Osteocyte (in vitro differentiated cells): ENCODE measurements at regions not wholly inside any gene's neighbourhood (a gene's known extent, or its start where the extent isn't known, plus 50 kb on each side); places are given as distances from the start of the nearest gene placed in this dataset.

Experiments
- DNase-seq: peaks from one replicate; pipeline ENCODE4 v3.0.0; 2021; ENCODE audit warnings: mixed read lengths; ENCODE audit not compliant: unreplicated experiment; ENCODE audit errors: extremely low spot score
- H3K27ac Mint-ChIP-seq: one replicate; pipeline ENCODE4 v1.8.0; 2021; ENCODE audit warnings: mild to moderate bottlenecking, mixed read lengths; ENCODE audit not compliant: unreplicated experiment
- H3K27me3 Mint-ChIP-seq: one replicate; pipeline ENCODE4 v1.8.0; 2021; ENCODE audit warnings: mixed read lengths; ENCODE audit not compliant: unreplicated experiment
- H3K36me3 Mint-ChIP-seq: one replicate; pipeline ENCODE4 v1.8.0; 2021; ENCODE audit warnings: mixed read lengths; ENCODE audit not compliant: unreplicated experiment
- H3K4me1 Mint-ChIP-seq: one replicate; pipeline ENCODE4 v1.8.0; 2021; ENCODE audit warnings: mixed read lengths; ENCODE audit not compliant: unreplicated experiment
- H3K4me3 Mint-ChIP-seq: one replicate; pipeline ENCODE4 v1.8.0; 2021; ENCODE audit warnings: mild to moderate bottlenecking, moderate library complexity, mixed read lengths; ENCODE audit not compliant: unreplicated experiment
- H3K9me3 Mint-ChIP-seq: one replicate; pipeline ENCODE4 v1.8.0; 2021; ENCODE audit warnings: mixed read lengths; ENCODE audit not compliant: unreplicated experiment
- CTCF ChIP-seq: fragments of 200-600 bp; sonication (generic); IDR thresholded peaks from 2 replicates; pipeline ENCODE4 v1.5.0; 2021; ENCODE audit warnings: antibody characterized with exemption, mild to moderate bottlenecking, moderate library complexity

- H3K4me3 Mint-ChIP-seq: no peak overlapping the region
Measured at GRCh38 chr4:38232741-38233140, 272.5 kb downstream of the PTTG2 start.

GRCh38 chr4:38233727-38234480 lies 273.7 kb downstream of the PTTG2 start:
- peaks cover 6% of the 10 kb centered on the region for H3K4me1 Mint-ChIP-seq
- H3K27ac Mint-ChIP-seq: no peak overlapping the region
- H3K27me3 Mint-ChIP-seq: no peaks in the 10 kb centered on the region
- H3K4me3 Mint-ChIP-seq: no peak overlapping the region
- DNase-seq: no peak
- H3K36me3 Mint-ChIP-seq: no peaks in the 10 kb centered on the region
- TF ChIP-seq CTCF: no peak
- H3K9me3 Mint-ChIP-seq: no peaks in the 10 kb centered on the region

More at GRCh38 chr4:38232741-38233140, 272.5 kb downstream of the PTTG2 start:
- DNase-seq: no peak
- H3K27ac Mint-ChIP-seq: no peak overlapping the region
- peaks cover 6% of the 10 kb centered on the region for H3K4me1 Mint-ChIP-seq
- no peaks in the 10 kb centered on the region for H3K9me3 Mint-ChIP-seq
- no peaks in the 10 kb centered on the region for H3K27me3 Mint-ChIP-seq
- no peaks in the 10 kb centered on the region for H3K36me3 Mint-ChIP-seq
- TF ChIP-seq CTCF: no peak

GRCh38 chr4:38235354-38235753 lies 275.2 kb downstream of the PTTG2 start:
- TF ChIP-seq CTCF: no peak
- H3K36me3 Mint-ChIP-seq: no peaks in the 10 kb centered on the region
- peaks cover 6% of the 10 kb centered on the region for H3K4me1 Mint-ChIP-seq
- H3K4me3 Mint-ChIP-seq: no peak overlapping the region
- H3K27me3 Mint-ChIP-seq: no peaks in the 10 kb centered on the region
- no peak for DNase-seq
- no peaks in the 10 kb centered on the region for H3K9me3 Mint-ChIP-seq
- no peak overlapping the region for H3K27ac Mint-ChIP-seq

- no peak overlapping the region for H3K27ac Mint-ChIP-seq
- H3K9me3 Mint-ChIP-seq: no peaks in the 10 kb centered on the region
- H3K4me3 Mint-ChIP-seq: no peak overlapping the region
Measured at GRCh38 chr4:38236003-38236402, 275.8 kb downstream of the PTTG2 start.

GRCh38 chr4:38236503-38236902 lies 276.3 kb downstream of the PTTG2 start:
- no peak for TF ChIP-seq CTCF
- Mint-ChIP-seq H3K4me1 (peaks cover 6% of the 10 kb centered on the region), H3K36me3 (no peaks in the 10 kb centered on the region), H3K4me3 (no peak overlapping the region), H3K27ac (no peak overlapping the region), H3K27me3 (no peaks in the 10 kb centered on the region), H3K9me3 (no peaks in the 10 kb centered on the region)
- no peak for DNase-seq

More at GRCh38 chr4:38236003-38236402, 275.8 kb downstream of the PTTG2 start:
- peaks cover 6% of the 10 kb centered on the region for H3K4me1 Mint-ChIP-seq
- H3K27me3 Mint-ChIP-seq: no peaks in the 10 kb centered on the region
- TF ChIP-seq CTCF: no peak
- no peak for DNase-seq
- H3K36me3 Mint-ChIP-seq: no peaks in the 10 kb centered on the region
